ENCODE measurements at regions not wholly inside any gene's neighbourhood (a gene's known extent, or its start where the extent isn't known, plus 50 kb on each side); places are given as distances from the start of the nearest gene placed in this dataset.

GRCh38 chr18:75658330-75658729 is 230.8 kb upstream of the SMIM21 start:
- Mint-ChIP-seq H3K27ac (no peak overlapping the region), H3K9me3 (peaks cover 12% of the 10 kb centered on the region), H3K4me1 (ENCODE audit: low read depth) (no peaks in the 10 kb centered on the region), H3K36me3 (ENCODE audit: low read depth) (no peaks in the 10 kb centered on the region), H3K27me3 (peaks cover 20% of the 10 kb centered on the region), H3K4me3 (no peak overlapping the region)
- intact Hi-C loops (cut with DNase I, micrococcal nuclease): no loop called here
- ATAC-seq (ENCODE audit: poor library complexity): no peak
- no peak for DNase-seq
- Histone ChIP-seq H3K27me3 (ENCODE audit: control insufficient read depth in 1 of 2, insufficient read depth in 2 of 2, low read length in 2 of 2) (no peaks in the 10 kb centered on the region), H3K9me3 (ENCODE audit: control insufficient read depth in 1 of 2, insufficient read depth in 1 of 2, low read length in 2 of 2) (peaks cover 0 to 3% of the 10 kb centered on the region in 2 experiments), H3K4me1 (ENCODE audit: insufficient read depth, low read length) (no peaks in the 10 kb centered on the region), H3K27ac (ENCODE audit: low read depth in 1 of 2, low read length in 2 of 2) (no peak overlapping the region), H3K4me3 (ENCODE audit: low read length) (no peak overlapping the region), H3K36me3 (ENCODE audit: insufficient read depth, low read length) (no peaks in the 10 kb centered on the region)
- ChIA-PET POLR2A (no interaction called here), CTCF (no interaction called here)
- TF ChIP-seq, protein P1, sequence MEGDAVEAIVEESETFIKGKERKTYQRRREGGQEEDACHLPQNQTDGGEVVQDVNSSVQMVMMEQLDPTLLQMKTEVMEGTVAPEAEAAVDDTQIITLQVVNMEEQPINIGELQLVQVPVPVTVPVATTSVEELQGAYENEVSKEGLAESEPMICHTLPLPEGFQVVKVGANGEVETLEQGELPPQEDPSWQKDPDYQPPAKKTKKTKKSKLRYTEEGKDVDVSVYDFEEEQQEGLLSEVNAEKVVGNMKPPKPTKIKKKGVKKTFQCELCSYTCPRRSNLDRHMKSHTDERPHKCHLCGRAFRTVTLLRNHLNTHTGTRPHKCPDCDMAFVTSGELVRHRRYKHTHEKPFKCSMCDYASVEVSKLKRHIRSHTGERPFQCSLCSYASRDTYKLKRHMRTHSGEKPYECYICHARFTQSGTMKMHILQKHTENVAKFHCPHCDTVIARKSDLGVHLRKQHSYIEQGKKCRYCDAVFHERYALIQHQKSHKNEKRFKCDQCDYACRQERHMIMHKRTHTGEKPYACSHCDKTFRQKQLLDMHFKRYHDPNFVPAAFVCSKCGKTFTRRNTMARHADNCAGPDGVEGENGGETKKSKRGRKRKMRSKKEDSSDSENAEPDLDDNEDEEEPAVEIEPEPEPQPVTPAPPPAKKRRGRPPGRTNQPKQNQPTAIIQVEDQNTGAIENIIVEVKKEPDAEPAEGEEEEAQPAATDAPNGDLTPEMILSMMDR (IDR thresholded peaks at IDR 0.05): no peak

DNA sequence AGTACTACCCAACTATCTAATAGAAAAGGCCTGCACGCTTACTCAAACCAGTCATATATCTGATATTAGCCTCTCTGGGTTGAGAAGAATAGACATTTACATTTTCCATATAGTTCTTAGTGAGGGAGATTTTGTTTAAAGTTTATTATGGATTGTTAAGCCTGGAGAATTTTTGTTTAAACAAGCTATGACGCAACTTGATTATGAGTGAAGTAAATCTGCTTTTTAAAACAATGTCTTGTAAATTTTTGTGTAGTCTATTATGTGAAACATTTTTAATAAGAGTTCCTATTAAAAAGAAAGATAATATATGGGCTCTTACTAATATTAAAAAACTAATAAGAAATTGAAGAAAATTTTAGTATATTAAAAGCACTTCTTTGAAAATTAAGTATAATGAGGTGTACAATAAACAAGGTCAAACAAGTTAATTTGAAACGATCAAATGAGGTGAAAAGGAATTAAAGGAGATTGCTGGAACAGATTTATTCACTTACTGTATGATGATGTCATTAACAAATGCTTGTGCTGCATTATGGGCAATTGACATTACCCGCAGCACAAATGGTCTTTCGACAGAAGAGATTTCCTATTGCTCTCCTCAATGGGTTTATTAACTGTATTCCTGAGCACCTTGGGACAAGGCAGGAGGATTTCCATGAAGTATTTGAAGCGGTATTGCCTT is 229.2 kb upstream of the SMIM21 start:
- Mint-ChIP-seq H3K27me3 (peaks cover 20% of the 10 kb centered on the region), H3K4me3 (no peak overlapping the region), H3K36me3 (ENCODE audit: low read depth) (no peaks in the 10 kb centered on the region), H3K27ac (no peak overlapping the region), H3K9me3 (peaks cover 7% of the 10 kb centered on the region), H3K4me1 (ENCODE audit: low read depth) (no peaks in the 10 kb centered on the region)
- Histone ChIP-seq H3K4me1 (ENCODE audit: insufficient read depth, low read length) (no peaks in the 10 kb centered on the region), H3K9me3 (ENCODE audit: control insufficient read depth in 1 of 2, insufficient read depth in 1 of 2, low read length in 2 of 2) (peaks cover 0 to 3% of the 10 kb centered on the region in 2 experiments), H3K27me3 (ENCODE audit: control insufficient read depth in 1 of 2, insufficient read depth in 2 of 2, low read length in 2 of 2) (no peaks in the 10 kb centered on the region), H3K4me3 (ENCODE audit: low read length) (no peak overlapping the region), H3K27ac (ENCODE audit: low read depth in 1 of 2, low read length in 2 of 2) (no peak overlapping the region), H3K36me3 (ENCODE audit: insufficient read depth, low read length) (no peaks in the 10 kb centered on the region)
- POLR2A ChIA-PET: no interaction called here
- ATAC-seq (ENCODE audit: poor library complexity): no peak
- intact Hi-C loops (cut with DNase I, micrococcal nuclease): no loop called here
- TF ChIP-seq, protein P1 (IDR thresholded peaks at IDR 0.05): no peak
- CTCF ChIA-PET: no interaction called here
- no peak for DNase-seq

DNA sequence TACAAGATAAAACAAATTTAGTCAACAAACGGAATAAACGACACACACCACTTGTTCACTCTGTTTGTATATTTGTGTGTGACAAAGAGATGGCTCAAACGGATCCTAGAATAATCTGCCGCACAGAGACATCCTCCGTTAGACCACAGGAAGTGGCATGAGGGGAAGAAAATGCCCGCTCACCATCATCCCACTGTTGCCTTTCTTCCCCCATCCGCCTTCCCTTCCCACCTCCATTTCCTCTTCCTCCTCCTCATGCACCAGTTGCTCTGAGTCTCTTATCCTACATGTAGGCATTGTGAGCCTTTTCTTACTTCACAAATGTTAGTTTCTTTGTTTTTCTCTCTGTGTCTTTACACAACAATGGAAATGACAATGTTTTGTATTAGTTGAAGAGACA is 228.5 kb upstream of the SMIM21 start:
- no peak overlapping the region for H3K27ac Mint-ChIP-seq
- CTCF ChIA-PET: no interaction called here
- intact Hi-C loops (cut with DNase I, micrococcal nuclease): no loop called here
- POLR2A ChIA-PET: no interaction called here
- H3K9me3 Mint-ChIP-seq: peaks cover 5% of the 10 kb centered on the region
- no peak for DNase-seq
- Histone ChIP-seq H3K27ac (ENCODE audit: low read depth in 1 of 2, low read length in 2 of 2) (no peak overlapping the region), H3K36me3 (ENCODE audit: insufficient read depth, low read length) (no peaks in the 10 kb centered on the region), H3K4me1 (ENCODE audit: insufficient read depth, low read length) (no peaks in the 10 kb centered on the region), H3K4me3 (ENCODE audit: low read length) (no peak overlapping the region), H3K9me3 (ENCODE audit: control insufficient read depth in 1 of 2, insufficient read depth in 1 of 2, low read length in 2 of 2) (peaks cover 0 to 3% of the 10 kb centered on the region in 2 experiments), H3K27me3 (ENCODE audit: control insufficient read depth in 1 of 2, insufficient read depth in 2 of 2, low read length in 2 of 2) (no peaks in the 10 kb centered on the region)
- no peak overlapping the region for H3K4me3 Mint-ChIP-seq
- TF ChIP-seq, protein P1 (IDR thresholded peaks at IDR 0.05): no peak
- ATAC-seq (ENCODE audit: poor library complexity): no peak
- H3K27me3 Mint-ChIP-seq: peaks cover 21% of the 10 kb centered on the region
- H3K4me1 Mint-ChIP-seq (ENCODE audit: low read depth): no peaks in the 10 kb centered on the region
- no peaks in the 10 kb centered on the region for H3K36me3 Mint-ChIP-seq (ENCODE audit: low read depth)
